Panc1 (cell line): ENCODE measurements at regions not wholly inside any gene's neighbourhood (a gene's known extent, or its start where the extent isn't known, plus 50 kb on each side); places are given as distances from the start of the nearest gene placed in this dataset.

ENCODE experiments used
- ATAC-seq: fragments of 200-7000 bp; cut with Tn5 transposase; 2 replicates; pipeline ENCODE4 v1.9.1; 2020; ENCODE audit warnings: mild to moderate bottlenecking, moderate library complexity
- BruUV-seq: library from RNA; stranded (reverse); fragments of 400-500 nt; replicated peaks from 2 replicates; lab custom pipeline; 2021; lab: Mats Ljungman, UMichigan
- CTCF ChIA-PET: fragments of 300-600 bp; sonication (Branson Sonifier 250); formaldehyde crosslinking; loops from one replicate; lab custom pipeline; 2022; ENCODE audit warnings: antibody characterized with exemption; lab: Charles Lee
- POLR2A ChIA-PET: fragments of 300-600 bp; sonication (Branson Sonifier 250); formaldehyde crosslinking; loops from one replicate; lab custom pipeline; 2022; ENCODE audit warnings: antibody characterized with exemption; lab: Charles Lee
- DNase-seq: peaks from one replicate; pipeline ENCODE4 v3.0.0-alpha.2; 2010; ENCODE audit warnings: low read depth, low spot score
- H3K27ac ChIP-seq: 2 replicates; pipeline ENCODE4 v1.5.1; 2011; ENCODE audit warnings: mild to moderate bottlenecking, low read length, inconsistent platforms
- H3K27me3 ChIP-seq: fragments of 200-500 bp; sonication (Bioruptor generic); 2 replicates; pipeline ENCODE4 v1.6.0; 2014; ENCODE audit warnings: low read length, inconsistent platforms; ENCODE audit not compliant: control insufficient read depth, insufficient read depth
- H3K36me3 ChIP-seq: fragments of 200-500 bp; sonication (Bioruptor generic); 2 replicates; pipeline ENCODE4 v1.5.1; 2014; ENCODE audit warnings: inconsistent platforms, mild to moderate bottlenecking, low read length, moderate library complexity; ENCODE audit not compliant: control insufficient read depth, insufficient read depth
- H3K4me1 ChIP-seq: 2 replicates; pipeline ENCODE4 v1.5.1; 2011; ENCODE audit warnings: inconsistent platforms, mild to moderate bottlenecking, low read length, moderate library complexity; ENCODE audit not compliant: control insufficient read depth, insufficient read depth
- H3K4me3 ChIP-seq, 2 experiments: 2 replicates each; pipeline ENCODE4 v1.5.1; 2011 to 2012; ENCODE audit warnings: low read depth in 2 of 2, low read length in 2 of 2, mild to moderate bottlenecking in 2 of 2, inconsistent platforms in 1 of 2, moderate library complexity in 1 of 2
- H3K9me3 ChIP-seq: fragments of 200-500 bp; sonication (Bioruptor generic); 2 replicates; pipeline ENCODE4 v1.5.1; 2014; ENCODE audit warnings: low read depth, mild to moderate bottlenecking, inconsistent platforms, low read length, moderate library complexity; ENCODE audit not compliant: control insufficient read depth, insufficient read depth
- POLR2AphosphoS5 ChIP-seq: IDR thresholded peaks from 2 replicates; pipeline ENCODE4 v1.6.1; 2012; ENCODE audit warnings: mild to moderate bottlenecking, low read depth, low read length, moderate library complexity
- SIN3A ChIP-seq: IDR thresholded peaks from 2 replicates; pipeline ENCODE4 v1.6.1; 2012; ENCODE audit warnings: low read depth, mild to moderate bottlenecking, low read length, moderate library complexity, borderline replicate concordance; ENCODE audit not compliant: insufficient read depth
- TCF7L2 ChIP-seq: IDR thresholded peaks from 2 replicates; pipeline ENCODE4 v1.6.1; 2011; ENCODE audit warnings: mild to moderate bottlenecking, low read depth, low read length, inconsistent platforms
- in situ Hi-C: cut with HindIII; loops from 2 replicates; pipeline ENCODE4 v1.10.0; 2016; ENCODE audit warnings: low sequenced_read_pairs, low pct_unique_long_range_greater_than_20kb
- intact Hi-C: fragments of 100-400 bp; cut with micrococcal nuclease; formaldehyde crosslinking; loops from one replicate; pipeline ENCODE4 v1.10.0; 2022; ENCODE audit not compliant: unreplicated experiment
- TF ChIP-seq, protein P1 (sequence below): fragments of 450-650 bp; IDR thresholded peaks from 2 replicates; pipeline ENCODE4 v1.5.1; 2017; ENCODE audit warnings: mild to moderate bottlenecking
- TF ChIP-seq, protein P2 (sequence below), 2 experiments: IDR thresholded peaks; 2 replicates each; pipeline ENCODE4 v1.6.1; 2011 to 2012; ENCODE audit warnings: low read depth in 2 of 2, control low read depth in 1 of 2, low read length in 1 of 2, mild to moderate bottlenecking in 1 of 2, moderate library complexity in 1 of 2; ENCODE audit not compliant: insufficient read depth in 1 of 2

DNA sequence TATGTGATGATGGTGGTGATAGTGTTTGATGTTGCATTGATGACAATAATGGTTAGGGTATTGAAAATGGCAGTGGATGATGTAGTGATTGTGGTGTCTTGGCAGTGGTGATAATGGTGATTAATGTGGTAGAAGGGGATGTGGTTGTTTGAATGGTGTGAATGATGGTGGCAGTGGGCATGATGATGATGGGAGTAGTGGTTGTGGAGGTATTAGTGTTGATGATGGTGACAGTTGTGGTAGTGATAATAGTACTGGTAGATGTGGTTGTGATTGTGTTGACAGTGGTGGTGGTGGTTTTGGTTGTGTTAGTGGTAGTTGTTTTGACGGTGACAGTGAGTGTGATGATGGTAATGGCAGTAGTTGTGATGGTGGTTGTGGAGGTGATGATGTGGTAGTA, 1049.0 kb downstream of the VRK1 start:
- no peak overlapping the region for H3K27ac ChIP-seq
- BruUV-seq = no TSS peak
- POLR2A ChIA-PET = no interaction called here
- H3K27me3 ChIP-seq = no peaks in the 10 kb centered on the region
- H3K36me3 ChIP-seq = no peaks in the 10 kb centered on the region
- in situ Hi-C loops = no loop called here
- CTCF ChIA-PET = no interaction called here
- H3K4me1 ChIP-seq = no peaks in the 10 kb centered on the region
- no peak overlapping the region for H3K4me3 ChIP-seq
- H3K9me3 ChIP-seq = no peaks in the 10 kb centered on the region
- no peak for ATAC-seq
- no peak for DNase-seq
- TF ChIP-seq, protein P1, sequence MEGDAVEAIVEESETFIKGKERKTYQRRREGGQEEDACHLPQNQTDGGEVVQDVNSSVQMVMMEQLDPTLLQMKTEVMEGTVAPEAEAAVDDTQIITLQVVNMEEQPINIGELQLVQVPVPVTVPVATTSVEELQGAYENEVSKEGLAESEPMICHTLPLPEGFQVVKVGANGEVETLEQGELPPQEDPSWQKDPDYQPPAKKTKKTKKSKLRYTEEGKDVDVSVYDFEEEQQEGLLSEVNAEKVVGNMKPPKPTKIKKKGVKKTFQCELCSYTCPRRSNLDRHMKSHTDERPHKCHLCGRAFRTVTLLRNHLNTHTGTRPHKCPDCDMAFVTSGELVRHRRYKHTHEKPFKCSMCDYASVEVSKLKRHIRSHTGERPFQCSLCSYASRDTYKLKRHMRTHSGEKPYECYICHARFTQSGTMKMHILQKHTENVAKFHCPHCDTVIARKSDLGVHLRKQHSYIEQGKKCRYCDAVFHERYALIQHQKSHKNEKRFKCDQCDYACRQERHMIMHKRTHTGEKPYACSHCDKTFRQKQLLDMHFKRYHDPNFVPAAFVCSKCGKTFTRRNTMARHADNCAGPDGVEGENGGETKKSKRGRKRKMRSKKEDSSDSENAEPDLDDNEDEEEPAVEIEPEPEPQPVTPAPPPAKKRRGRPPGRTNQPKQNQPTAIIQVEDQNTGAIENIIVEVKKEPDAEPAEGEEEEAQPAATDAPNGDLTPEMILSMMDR = no peak
- intact Hi-C loops = no loop called here

DNA sequence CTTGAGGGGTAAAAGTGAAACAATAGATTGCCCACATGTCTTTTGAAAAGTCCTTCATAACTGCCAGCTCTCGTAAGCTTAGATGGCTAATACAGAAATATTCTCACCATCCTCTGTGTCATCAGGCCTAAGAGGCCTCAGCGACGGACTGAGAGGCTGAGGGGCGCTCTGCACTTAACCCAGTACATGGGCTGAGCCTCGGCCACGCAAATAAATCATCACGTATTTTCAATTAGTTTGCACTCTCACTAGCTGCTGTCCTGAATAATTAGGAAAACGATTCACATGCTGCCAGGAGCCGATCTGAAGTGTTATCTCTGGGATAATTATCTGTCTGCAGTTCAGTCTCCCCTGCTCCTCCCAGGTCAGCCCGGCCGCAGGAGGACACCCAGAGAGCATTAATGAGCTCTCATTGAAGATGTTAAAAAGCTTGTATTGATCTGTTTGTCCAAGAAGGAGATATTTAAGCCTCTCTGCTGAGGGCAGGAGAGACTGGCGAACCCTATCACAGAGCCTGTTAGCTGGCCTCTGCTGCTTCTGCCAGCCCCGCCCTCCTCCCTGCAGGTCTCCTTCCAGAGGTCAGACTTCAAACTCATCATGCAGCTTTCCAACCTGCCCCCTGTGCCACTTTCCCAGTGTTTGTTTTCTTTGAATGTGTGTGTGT, 1051.3 kb downstream of the VRK1 start:
- no peak overlapping the region for H3K27ac ChIP-seq
- DNase-seq (no peak), ATAC-seq (no peak)
- intact Hi-C loops = no loop called here
- no peak overlapping the region for H3K4me3 ChIP-seq
- in situ Hi-C loops = no loop called here
- no peaks in the 10 kb centered on the region for H3K9me3 ChIP-seq
- no peaks in the 10 kb centered on the region for H3K4me1 ChIP-seq
- ChIA-PET POLR2A (no interaction called here), CTCF (no interaction called here)
- TF ChIP-seq, protein P1 = no peak
- TF ChIP-seq SIN3A = no peak
- TF ChIP-seq POLR2AphosphoS5 = no peak
- TF ChIP-seq, protein P2, sequence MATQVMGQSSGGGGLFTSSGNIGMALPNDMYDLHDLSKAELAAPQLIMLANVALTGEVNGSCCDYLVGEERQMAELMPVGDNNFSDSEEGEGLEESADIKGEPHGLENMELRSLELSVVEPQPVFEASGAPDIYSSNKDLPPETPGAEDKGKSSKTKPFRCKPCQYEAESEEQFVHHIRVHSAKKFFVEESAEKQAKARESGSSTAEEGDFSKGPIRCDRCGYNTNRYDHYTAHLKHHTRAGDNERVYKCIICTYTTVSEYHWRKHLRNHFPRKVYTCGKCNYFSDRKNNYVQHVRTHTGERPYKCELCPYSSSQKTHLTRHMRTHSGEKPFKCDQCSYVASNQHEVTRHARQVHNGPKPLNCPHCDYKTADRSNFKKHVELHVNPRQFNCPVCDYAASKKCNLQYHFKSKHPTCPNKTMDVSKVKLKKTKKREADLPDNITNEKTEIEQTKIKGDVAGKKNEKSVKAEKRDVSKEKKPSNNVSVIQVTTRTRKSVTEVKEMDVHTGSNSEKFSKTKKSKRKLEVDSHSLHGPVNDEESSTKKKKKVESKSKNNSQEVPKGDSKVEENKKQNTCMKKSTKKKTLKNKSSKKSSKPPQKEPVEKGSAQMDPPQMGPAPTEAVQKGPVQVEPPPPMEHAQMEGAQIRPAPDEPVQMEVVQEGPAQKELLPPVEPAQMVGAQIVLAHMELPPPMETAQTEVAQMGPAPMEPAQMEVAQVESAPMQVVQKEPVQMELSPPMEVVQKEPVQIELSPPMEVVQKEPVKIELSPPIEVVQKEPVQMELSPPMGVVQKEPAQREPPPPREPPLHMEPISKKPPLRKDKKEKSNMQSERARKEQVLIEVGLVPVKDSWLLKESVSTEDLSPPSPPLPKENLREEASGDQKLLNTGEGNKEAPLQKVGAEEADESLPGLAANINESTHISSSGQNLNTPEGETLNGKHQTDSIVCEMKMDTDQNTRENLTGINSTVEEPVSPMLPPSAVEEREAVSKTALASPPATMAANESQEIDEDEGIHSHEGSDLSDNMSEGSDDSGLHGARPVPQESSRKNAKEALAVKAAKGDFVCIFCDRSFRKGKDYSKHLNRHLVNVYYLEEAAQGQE (IDR thresholded peaks at IDR 0.05; ENCODE audit: insufficient read depth in 1 of 2, low read depth in 2 of 2, low read length in 1 of 2) = no peak
- TF ChIP-seq TCF7L2 = no peak
- no peaks in the 10 kb centered on the region for H3K27me3 ChIP-seq
- BruUV-seq = no TSS peak
- H3K36me3 ChIP-seq = no peaks in the 10 kb centered on the region
